ENCODE measurements at regions not wholly inside any gene's neighbourhood (a gene's known extent, or its start where the extent isn't known, plus 50 kb on each side); places are given as distances from the start of the nearest gene placed in this dataset.

DNA sequence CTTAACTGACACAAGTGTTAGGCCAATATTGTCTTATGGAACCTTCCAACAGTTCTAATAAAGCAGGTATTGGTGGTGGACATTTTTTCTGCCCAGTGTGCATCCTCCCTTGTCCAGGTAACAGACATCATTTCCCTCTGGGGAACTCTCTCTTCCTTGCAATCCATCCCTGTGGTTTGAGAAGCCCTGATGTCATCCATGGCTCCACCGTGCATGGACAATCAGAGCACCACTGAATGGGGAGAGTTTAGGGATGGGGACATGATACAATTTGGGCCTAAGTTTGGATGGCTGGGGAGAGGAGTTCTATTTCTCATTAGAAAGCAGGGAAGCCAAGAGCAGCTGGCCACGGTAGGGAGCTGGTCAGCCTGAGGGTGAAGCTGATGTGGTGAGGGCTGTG, 60.2 kb upstream of the ZFP64 start:
- TF ChIP-seq, protein P1, sequence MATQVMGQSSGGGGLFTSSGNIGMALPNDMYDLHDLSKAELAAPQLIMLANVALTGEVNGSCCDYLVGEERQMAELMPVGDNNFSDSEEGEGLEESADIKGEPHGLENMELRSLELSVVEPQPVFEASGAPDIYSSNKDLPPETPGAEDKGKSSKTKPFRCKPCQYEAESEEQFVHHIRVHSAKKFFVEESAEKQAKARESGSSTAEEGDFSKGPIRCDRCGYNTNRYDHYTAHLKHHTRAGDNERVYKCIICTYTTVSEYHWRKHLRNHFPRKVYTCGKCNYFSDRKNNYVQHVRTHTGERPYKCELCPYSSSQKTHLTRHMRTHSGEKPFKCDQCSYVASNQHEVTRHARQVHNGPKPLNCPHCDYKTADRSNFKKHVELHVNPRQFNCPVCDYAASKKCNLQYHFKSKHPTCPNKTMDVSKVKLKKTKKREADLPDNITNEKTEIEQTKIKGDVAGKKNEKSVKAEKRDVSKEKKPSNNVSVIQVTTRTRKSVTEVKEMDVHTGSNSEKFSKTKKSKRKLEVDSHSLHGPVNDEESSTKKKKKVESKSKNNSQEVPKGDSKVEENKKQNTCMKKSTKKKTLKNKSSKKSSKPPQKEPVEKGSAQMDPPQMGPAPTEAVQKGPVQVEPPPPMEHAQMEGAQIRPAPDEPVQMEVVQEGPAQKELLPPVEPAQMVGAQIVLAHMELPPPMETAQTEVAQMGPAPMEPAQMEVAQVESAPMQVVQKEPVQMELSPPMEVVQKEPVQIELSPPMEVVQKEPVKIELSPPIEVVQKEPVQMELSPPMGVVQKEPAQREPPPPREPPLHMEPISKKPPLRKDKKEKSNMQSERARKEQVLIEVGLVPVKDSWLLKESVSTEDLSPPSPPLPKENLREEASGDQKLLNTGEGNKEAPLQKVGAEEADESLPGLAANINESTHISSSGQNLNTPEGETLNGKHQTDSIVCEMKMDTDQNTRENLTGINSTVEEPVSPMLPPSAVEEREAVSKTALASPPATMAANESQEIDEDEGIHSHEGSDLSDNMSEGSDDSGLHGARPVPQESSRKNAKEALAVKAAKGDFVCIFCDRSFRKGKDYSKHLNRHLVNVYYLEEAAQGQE (IDR thresholded peaks at IDR 0.05; ENCODE audit: low read depth) = no peak
- TF ChIP-seq EP300 (IDR thresholded peaks at IDR 0.05; ENCODE audit: borderline replicate concordance) = no peak
- TF ChIP-seq, protein P2, sequence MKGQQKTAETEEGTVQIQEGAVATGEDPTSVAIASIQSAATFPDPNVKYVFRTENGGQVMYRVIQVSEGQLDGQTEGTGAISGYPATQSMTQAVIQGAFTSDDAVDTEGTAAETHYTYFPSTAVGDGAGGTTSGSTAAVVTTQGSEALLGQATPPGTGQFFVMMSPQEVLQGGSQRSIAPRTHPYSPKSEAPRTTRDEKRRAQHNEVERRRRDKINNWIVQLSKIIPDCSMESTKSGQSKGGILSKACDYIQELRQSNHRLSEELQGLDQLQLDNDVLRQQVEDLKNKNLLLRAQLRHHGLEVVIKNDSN (IDR thresholded peaks at IDR 0.05) = no peak
- TF ChIP-seq CEBPB (IDR thresholded peaks at IDR 0.05) = no peak
- TF ChIP-seq CREB1 (IDR thresholded peaks at IDR 0.05; ENCODE audit: low read depth) = no peak
- no peak for TF ChIP-seq RAD21 (IDR thresholded peaks at IDR 0.05; ENCODE audit: low read depth)
- no peak for TF ChIP-seq NFIC (IDR thresholded peaks at IDR 0.05)
- TF ChIP-seq YY1 (IDR thresholded peaks at IDR 0.05; ENCODE audit: low read depth) = no peak
- TF ChIP-seq FOXM1 (IDR thresholded peaks at IDR 0.05; ENCODE audit: borderline replicate concordance, low read depth) = no peak
- no peak for TF ChIP-seq EGR1 (IDR thresholded peaks at IDR 0.05)
- no peak for TF ChIP-seq TAF1 (IDR thresholded peaks at IDR 0.05; ENCODE audit: low read depth)
- TF ChIP-seq ZBTB7A (IDR thresholded peaks at IDR 0.05; ENCODE audit: low read depth) = no peak
- TF ChIP-seq, protein P3, sequence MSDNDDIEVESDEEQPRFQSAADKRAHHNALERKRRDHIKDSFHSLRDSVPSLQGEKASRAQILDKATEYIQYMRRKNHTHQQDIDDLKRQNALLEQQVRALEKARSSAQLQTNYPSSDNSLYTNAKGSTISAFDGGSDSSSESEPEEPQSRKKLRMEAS (IDR thresholded peaks at IDR 0.05) = no peak
- TF ChIP-seq TEAD4 (IDR thresholded peaks at IDR 0.05) = no peak
- no peak for TF ChIP-seq TCF12 (IDR thresholded peaks at IDR 0.05; ENCODE audit: low read depth)

DNA sequence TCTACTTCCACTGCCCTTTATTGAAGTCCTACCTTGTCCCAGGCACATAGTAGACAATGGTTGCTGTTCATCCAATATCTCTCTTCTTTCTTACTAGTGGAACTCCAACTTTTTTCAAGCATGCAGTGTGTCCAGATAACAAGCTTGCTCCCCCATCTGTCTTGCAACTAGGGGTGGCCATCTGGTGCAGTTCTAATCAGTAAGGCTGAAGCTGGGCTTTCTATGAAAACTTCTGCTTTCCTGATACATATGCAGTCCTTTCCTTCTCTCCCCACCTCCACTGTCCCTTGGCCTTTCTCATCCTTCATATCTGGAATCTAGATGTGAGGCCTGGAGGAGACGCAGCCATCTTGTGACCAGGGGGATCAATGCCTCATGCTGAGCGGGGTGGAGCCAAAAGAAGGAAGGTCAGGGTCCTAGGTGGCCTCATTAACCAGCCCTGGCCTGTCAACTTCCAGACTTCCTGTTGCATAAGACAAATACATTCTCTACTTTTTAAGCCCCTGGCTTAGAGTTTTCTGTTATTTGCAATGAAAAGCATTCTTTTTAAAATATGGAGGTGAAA, 59.6 kb upstream of the ZFP64 start:
- no peak for TF ChIP-seq TCF12 (IDR thresholded peaks at IDR 0.05; ENCODE audit: low read depth)
- TF ChIP-seq EP300 (IDR thresholded peaks at IDR 0.05; ENCODE audit: borderline replicate concordance) = no peak
- TF ChIP-seq ZBTB7A (IDR thresholded peaks at IDR 0.05; ENCODE audit: low read depth) = no peak
- TF ChIP-seq, protein P3 (IDR thresholded peaks at IDR 0.05) = no peak
- TF ChIP-seq, protein P2 (IDR thresholded peaks at IDR 0.05) = no peak
- TF ChIP-seq CEBPB (IDR thresholded peaks at IDR 0.05) = no peak
- no peak for TF ChIP-seq EGR1 (IDR thresholded peaks at IDR 0.05)
- no peak for TF ChIP-seq CREB1 (IDR thresholded peaks at IDR 0.05; ENCODE audit: low read depth)
- TF ChIP-seq, protein P1 (IDR thresholded peaks at IDR 0.05; ENCODE audit: low read depth) = no peak
- no peak for TF ChIP-seq YY1 (IDR thresholded peaks at IDR 0.05; ENCODE audit: low read depth)
- no peak for TF ChIP-seq TEAD4 (IDR thresholded peaks at IDR 0.05)
- no peak for TF ChIP-seq FOXM1 (IDR thresholded peaks at IDR 0.05; ENCODE audit: borderline replicate concordance, low read depth)
- no peak for TF ChIP-seq RAD21 (IDR thresholded peaks at IDR 0.05; ENCODE audit: low read depth)
- no peak for TF ChIP-seq TAF1 (IDR thresholded peaks at IDR 0.05; ENCODE audit: low read depth)
- no peak for TF ChIP-seq NFIC (IDR thresholded peaks at IDR 0.05)

DNA sequence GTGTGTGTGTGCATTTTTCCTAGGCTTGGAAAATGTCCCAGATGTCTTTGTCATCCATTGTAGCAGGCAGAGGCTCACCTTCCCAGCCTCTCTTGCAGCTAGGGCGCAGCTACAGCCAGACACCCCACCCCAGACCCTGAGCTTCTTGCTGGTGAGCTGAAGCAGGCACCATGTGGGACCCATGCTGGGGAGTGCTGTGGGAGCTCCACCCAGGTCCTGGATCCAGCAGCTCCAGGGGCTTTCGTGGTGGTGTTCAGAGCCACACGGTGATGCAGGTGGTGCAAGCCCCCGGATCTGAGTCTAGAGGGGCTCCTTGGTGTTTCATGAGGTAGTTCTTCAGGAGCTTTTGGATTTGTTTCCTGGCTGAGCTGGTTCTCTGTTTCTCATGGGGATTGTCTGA, 56.0 kb upstream of the ZFP64 start:
- TF ChIP-seq, protein P2 (IDR thresholded peaks at IDR 0.05) = no peak
- no peak for TF ChIP-seq FOXM1 (IDR thresholded peaks at IDR 0.05; ENCODE audit: borderline replicate concordance, low read depth)
- TF ChIP-seq RAD21 (IDR thresholded peaks at IDR 0.05; ENCODE audit: low read depth) = no peak
- TF ChIP-seq, protein P3 (IDR thresholded peaks at IDR 0.05) = no peak
- TF ChIP-seq EGR1 (IDR thresholded peaks at IDR 0.05) = no peak
- TF ChIP-seq ZBTB7A (IDR thresholded peaks at IDR 0.05; ENCODE audit: low read depth) = no peak

DNA sequence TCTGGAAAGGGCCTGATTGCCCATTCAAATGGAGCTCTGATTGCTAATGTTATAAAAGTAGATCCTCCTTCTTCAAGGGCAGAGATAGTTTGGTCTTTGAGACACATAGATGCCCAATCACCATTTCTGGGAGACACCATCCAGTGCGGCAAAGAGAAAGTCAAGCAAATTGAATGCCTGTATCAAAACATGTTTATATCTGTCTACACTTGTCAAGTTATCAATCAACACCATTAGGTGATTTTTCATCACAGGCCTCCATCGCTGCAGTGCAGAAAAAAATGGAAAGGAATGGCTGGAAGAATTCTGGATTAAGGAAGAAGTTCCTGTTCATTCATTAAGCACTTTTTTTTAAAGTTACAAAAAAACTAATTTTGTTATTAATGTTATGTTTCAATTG, 54.8 kb upstream of the ZFP64 start:
- TF ChIP-seq RAD21 (IDR thresholded peaks at IDR 0.05; ENCODE audit: low read depth) = no peak
- TF ChIP-seq EGR1 (IDR thresholded peaks at IDR 0.05) = no peak
- no peak for TF ChIP-seq ZBTB7A (IDR thresholded peaks at IDR 0.05; ENCODE audit: low read depth)
- no peak for TF ChIP-seq NFIC (IDR thresholded peaks at IDR 0.05)
- TF ChIP-seq TEAD4 (IDR thresholded peaks at IDR 0.05) = no peak
- TF ChIP-seq TCF12 (IDR thresholded peaks at IDR 0.05; ENCODE audit: low read depth) = no peak
- no peak for TF ChIP-seq YY1 (IDR thresholded peaks at IDR 0.05; ENCODE audit: low read depth)
- TF ChIP-seq, protein P1 (IDR thresholded peaks at IDR 0.05; ENCODE audit: low read depth) = no peak
- TF ChIP-seq, protein P3 (IDR thresholded peaks at IDR 0.05) = no peak
- TF ChIP-seq CEBPB (IDR thresholded peaks at IDR 0.05) = no peak
- TF ChIP-seq CREB1 (IDR thresholded peaks at IDR 0.05; ENCODE audit: low read depth) = no peak
- TF ChIP-seq EP300 (IDR thresholded peaks at IDR 0.05; ENCODE audit: borderline replicate concordance) = no peak
- TF ChIP-seq TAF1 (IDR thresholded peaks at IDR 0.05; ENCODE audit: low read depth) = no peak
- TF ChIP-seq FOXM1 (IDR thresholded peaks at IDR 0.05; ENCODE audit: borderline replicate concordance, low read depth) = no peak
